HK-2 (cell line): ENCODE measurements at regions not wholly inside any gene's neighbourhood (a gene's known extent, or its start where the extent isn't known, plus 50 kb on each side); places are given as distances from the start of the nearest gene placed in this dataset.
"Not testable (repeated sequence)": the region's sequence is repeated elsewhere in the genome, so short reads cannot be mapped to it uniquely, and the experiment has no call there.

ENCODE experiments used
- DNase-seq: peaks from one replicate; pipeline ENCODE4 v3.0.0-alpha.2; 2018; ENCODE audit not compliant: unreplicated experiment

GRCh38 chr15:59783774-59784520 is 94.8 kb upstream of the BNIP2 start:
- DNase-seq = not testable (repeated sequence)

GRCh38 chr15:59779110-59779509 is 90.0 kb upstream of the BNIP2 start:
- no peak for DNase-seq

GRCh38 chr15:59764775-59765174 is 75.7 kb upstream of the BNIP2 start:
- DNase-seq = no peak

- no peak for DNase-seq
Observed at GRCh38 chr15:59762558-59762957, 73.4 kb upstream of the BNIP2 start.

- not testable (repeated sequence) for DNase-seq
Observed at GRCh38 chr15:59760256-59760655, 71.1 kb upstream of the BNIP2 start.

GRCh38 chr15:59751552-59752413 is 62.7 kb upstream of the BNIP2 start:
- DNase-seq = no peak

GRCh38 chr15:59746777-59747176 is 57.7 kb upstream of the BNIP2 start:
- DNase-seq = no peak

- DNase-seq = peak; percentile 0
Observed at GRCh38 chr15:59741274-59741906, 52.3 kb upstream of the BNIP2 start.

GRCh38 chr15:59739557-59740186 is 50.6 kb upstream of the BNIP2 start:
- DNase-seq = no peak
